ENCODE measurements at regions not wholly inside any gene's neighbourhood (a gene's known extent, or its start where the extent isn't known, plus 50 kb on each side); places are given as distances from the start of the nearest gene placed in this dataset.

- H3K4me3 ChIP-seq (ENCODE audit: low read length) = no peak overlapping the region
- H3K79me2 ChIP-seq (replicated peaks; ENCODE audit: insufficient read depth, low read length) = no peaks in the 10 kb centered on the region
- no peak overlapping the region for H3K4me2 ChIP-seq (ENCODE audit: low read length)
- no peak overlapping the region for H3K27ac ChIP-seq (ENCODE audit: low read length)
- H2AFZ ChIP-seq (ENCODE audit: low read depth, low read length) = no peak overlapping the region
- H3K9ac ChIP-seq (ENCODE audit: low read length) = no peak overlapping the region
- H3K27me3 ChIP-seq (ENCODE audit: insufficient read depth, low read depth, low read length) = no peaks in the 10 kb centered on the region
- no peaks in the 10 kb centered on the region for H4K20me1 ChIP-seq (ENCODE audit: insufficient read depth)
- no peaks in the 10 kb centered on the region for H3F3A ChIP-seq (ENCODE audit: insufficient read depth, low read length, poor library complexity, severe bottlenecking)
- no peak for TF ChIP-seq EZH2 (IDR thresholded peaks at IDR 0.05; ENCODE audit: borderline replicate concordance, insufficient read depth, low read length, poor library complexity, severe bottlenecking)
- TF ChIP-seq CTCF (IDR thresholded peaks at IDR 0.05; ENCODE audit: poor library complexity, severe bottlenecking) = no peak
- no peak for TF ChIP-seq POLR2AphosphoS5 (IDR thresholded peaks at IDR 0.05)
- no peak for TF ChIP-seq REST (IDR thresholded peaks at IDR 0.05; ENCODE audit: borderline replicate concordance)
- TF ChIP-seq MXI1 (conservative IDR thresholded peaks at IDR 0.05; ENCODE audit: poor library complexity, severe bottlenecking) = no peak
- no peak for TF ChIP-seq TAF1 (IDR thresholded peaks at IDR 0.05; ENCODE audit: low read depth)
- no peak for TF ChIP-seq EP300 (conservative IDR thresholded peaks at IDR 0.05; ENCODE audit: poor library complexity, severe bottlenecking)
- H3K9me3 ChIP-seq (ENCODE audit: low read length) = no peaks in the 10 kb centered on the region
- no peaks in the 10 kb centered on the region for H3K9me2 ChIP-seq (ENCODE audit: insufficient read depth, low read length)
- no peaks in the 10 kb centered on the region for H3K36me3 ChIP-seq (ENCODE audit: insufficient read depth, low read length)
These were observed 256.6 kb upstream of the FOXN3 start for GRCh38 chr14:89673512-89674225.

GRCh38 chr14:89672636-89673511 lies 255.8 kb upstream of the FOXN3 start:
- no peak overlapping the region for H3K9ac ChIP-seq (ENCODE audit: low read length)
- no peaks in the 10 kb centered on the region for H3K36me3 ChIP-seq (ENCODE audit: insufficient read depth, low read length)
- H3F3A ChIP-seq (ENCODE audit: insufficient read depth, low read length, poor library complexity, severe bottlenecking) = no peaks in the 10 kb centered on the region
- H2AFZ ChIP-seq (ENCODE audit: low read depth, low read length) = no peak overlapping the region
- no peaks in the 10 kb centered on the region for H3K27me3 ChIP-seq (ENCODE audit: insufficient read depth, low read depth, low read length)
- no peak overlapping the region for H3K27ac ChIP-seq (ENCODE audit: low read length)
- H4K20me1 ChIP-seq (ENCODE audit: insufficient read depth) = no peaks in the 10 kb centered on the region
- H3K9me3 ChIP-seq (ENCODE audit: low read length) = no peaks in the 10 kb centered on the region
- H3K79me2 ChIP-seq (replicated peaks; ENCODE audit: insufficient read depth, low read length) = no peaks in the 10 kb centered on the region
- no peaks in the 10 kb centered on the region for H3K9me2 ChIP-seq (ENCODE audit: insufficient read depth, low read length)
- H3K4me2 ChIP-seq (ENCODE audit: low read length) = no peak overlapping the region
- no peak overlapping the region for H3K4me3 ChIP-seq (ENCODE audit: low read length)
- TF ChIP-seq REST (IDR thresholded peaks at IDR 0.05; ENCODE audit: borderline replicate concordance) = no peak
- TF ChIP-seq EZH2 (IDR thresholded peaks at IDR 0.05; ENCODE audit: borderline replicate concordance, insufficient read depth, low read length, poor library complexity, severe bottlenecking) = no peak
- no peak for TF ChIP-seq CTCF (IDR thresholded peaks at IDR 0.05; ENCODE audit: poor library complexity, severe bottlenecking)
- TF ChIP-seq POLR2AphosphoS5 (IDR thresholded peaks at IDR 0.05) = no peak
- TF ChIP-seq MXI1 (conservative IDR thresholded peaks at IDR 0.05; ENCODE audit: poor library complexity, severe bottlenecking) = no peak
- TF ChIP-seq EP300 (conservative IDR thresholded peaks at IDR 0.05; ENCODE audit: poor library complexity, severe bottlenecking) = no peak
- TF ChIP-seq RAD21 (conservative IDR thresholded peaks at IDR 0.05) = no peak
- no peak for TF ChIP-seq TAF1 (IDR thresholded peaks at IDR 0.05; ENCODE audit: low read depth)
- no peak for TF ChIP-seq SMC3 (conservative IDR thresholded peaks at IDR 0.05; ENCODE audit: poor library complexity)

Measured in neural cell (in vitro differentiated cells).